Endodermal cell (in vitro differentiated cells): ENCODE measurements at regions not wholly inside any gene's neighbourhood (a gene's known extent, or its start where the extent isn't known, plus 50 kb on each side); places are given as distances from the start of the nearest gene placed in this dataset.

Experiments
- DNase-seq: peaks from one replicate; pipeline ENCODE4 v3.0.0-alpha.2; 2017
- H3K27ac ChIP-seq: 2 replicates; pipeline ENCODE4 v1.5.1; 2013; ENCODE audit warnings: mild to moderate bottlenecking, low read depth, low read length, moderate library complexity
- H3K27me3 ChIP-seq: 2 replicates; pipeline ENCODE4 v1.6.1; 2013; ENCODE audit warnings: mild to moderate bottlenecking, low read length, moderate library complexity; ENCODE audit not compliant: insufficient read depth, control insufficient read depth, poor library complexity, severe bottlenecking
- H3K36me3 ChIP-seq: 2 replicates; pipeline ENCODE4 v1.7.0; 2013; ENCODE audit warnings: mild to moderate bottlenecking, low read length, moderate library complexity; ENCODE audit not compliant: control insufficient read depth, insufficient read depth
- H3K4me1 ChIP-seq: one replicate; pipeline ENCODE4 v1.7.0; 2013; ENCODE audit warnings: low read length; ENCODE audit not compliant: control insufficient read depth, insufficient read depth
- H3K4me3 ChIP-seq: 2 replicates; pipeline ENCODE4 v1.5.1; 2013; ENCODE audit warnings: mild to moderate bottlenecking, low read length, moderate library complexity
- H3K9ac ChIP-seq: 2 replicates; pipeline ENCODE4 v1.6.1; 2013; ENCODE audit warnings: mild to moderate bottlenecking, low read length, moderate library complexity; ENCODE audit not compliant: poor library complexity, severe bottlenecking; ENCODE audit errors: extremely low read depth
- H3K9me3 ChIP-seq: 2 replicates; pipeline ENCODE4 v1.6.1; 2013; ENCODE audit warnings: mild to moderate bottlenecking, low read length, moderate library complexity; ENCODE audit not compliant: control insufficient read depth
- H3K27ac Mint-ChIP-seq: 2 replicates; pipeline ENCODE4 v1.8.0; 2020; ENCODE audit warnings: mixed read lengths
- H3K27me3 Mint-ChIP-seq: 2 replicates; pipeline ENCODE4 v1.8.0; 2021; ENCODE audit warnings: mild to moderate bottlenecking, mixed read lengths; ENCODE audit not compliant: insufficient read depth
- H3K36me3 Mint-ChIP-seq: 2 replicates; pipeline ENCODE4 v1.8.0; 2020; ENCODE audit warnings: low read depth, mixed read lengths
- H3K4me1 Mint-ChIP-seq: 2 replicates; pipeline ENCODE4 v1.8.0; 2020; ENCODE audit warnings: mixed read lengths
- H3K4me3 Mint-ChIP-seq: 2 replicates; pipeline ENCODE4 v1.8.0; 2020; ENCODE audit warnings: mild to moderate bottlenecking, moderate library complexity, mixed read lengths
- H3K9me3 Mint-ChIP-seq: 2 replicates; pipeline ENCODE4 v1.8.0; 2020; ENCODE audit warnings: mild to moderate bottlenecking, mixed read lengths
- WGBS, 2 experiments: methylation state at CpG; one replicate each; pipeline versions ENCODE4 v1.1.5 to v1.1.7; 2013; ENCODE audit warnings: missing lambda C conversion rate in 2 of 2, mixed read lengths in 1 of 2; ENCODE audit not compliant: insufficient coverage in 1 of 2, insufficient read length in 1 of 2; 5-methylcytosine and 5-hydroxymethylcytosine counted together
- TF ChIP-seq, protein P1 (sequence below): fragments of 200-600 bp; sonication (generic); conservative IDR thresholded peaks from 2 replicates; pipeline ENCODE4 v1.5.0; 2021; ENCODE audit warnings: antibody characterized with exemption, mild to moderate bottlenecking

DNA sequence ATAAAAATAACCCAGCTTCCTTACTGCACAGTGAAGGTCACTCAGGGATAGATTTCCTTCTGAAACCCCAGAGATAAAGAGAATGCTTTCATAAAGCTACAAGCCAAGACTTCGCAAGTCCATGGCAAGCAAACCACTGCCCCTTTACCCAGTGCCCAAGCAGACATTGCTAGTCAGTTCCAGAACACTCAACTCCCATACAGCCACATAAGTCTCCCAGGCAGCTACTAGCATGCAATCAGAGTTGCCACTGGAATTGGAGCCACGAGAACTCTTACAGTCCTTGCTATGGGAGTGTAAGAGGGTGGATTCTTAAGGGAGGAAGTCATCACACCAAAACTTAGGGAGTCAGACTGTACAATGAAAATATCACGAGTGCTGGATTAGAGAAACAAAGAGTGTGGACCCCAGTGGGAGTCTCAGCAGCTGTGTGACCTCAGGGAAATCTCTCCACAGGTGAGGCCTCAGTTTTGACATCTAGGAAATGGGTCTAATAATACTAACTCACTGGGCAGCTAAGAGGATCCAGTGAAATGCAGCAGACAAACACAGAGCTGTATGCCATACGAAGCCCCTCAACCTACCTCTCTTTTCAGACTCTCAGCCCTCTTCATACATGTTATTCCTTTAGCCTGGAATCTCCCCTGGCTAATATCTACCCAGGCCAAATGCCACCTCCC lies 526.6 kb downstream of the MN1 start:
- WGBS, 2 experiments = 89 to 96% methylated on average over 3 to 4 of the region's 4 CpGs
- Mint-ChIP-seq H3K9me3 (peaks cover 11% of the 10 kb centered on the region), H3K27me3 (peaks cover 58% of the 10 kb centered on the region), H3K4me1 (peaks cover 9% of the 10 kb centered on the region), H3K4me3 (no peak overlapping the region), H3K27ac (no peak overlapping the region), H3K36me3 (no peaks in the 10 kb centered on the region)
- H3K9me3 ChIP-seq = peaks cover 8% of the 10 kb centered on the region
- H3K27me3 ChIP-seq = no peaks in the 10 kb centered on the region
- peaks cover 3% of the 10 kb centered on the region for H3K4me1 ChIP-seq
- TF ChIP-seq, protein P1, sequence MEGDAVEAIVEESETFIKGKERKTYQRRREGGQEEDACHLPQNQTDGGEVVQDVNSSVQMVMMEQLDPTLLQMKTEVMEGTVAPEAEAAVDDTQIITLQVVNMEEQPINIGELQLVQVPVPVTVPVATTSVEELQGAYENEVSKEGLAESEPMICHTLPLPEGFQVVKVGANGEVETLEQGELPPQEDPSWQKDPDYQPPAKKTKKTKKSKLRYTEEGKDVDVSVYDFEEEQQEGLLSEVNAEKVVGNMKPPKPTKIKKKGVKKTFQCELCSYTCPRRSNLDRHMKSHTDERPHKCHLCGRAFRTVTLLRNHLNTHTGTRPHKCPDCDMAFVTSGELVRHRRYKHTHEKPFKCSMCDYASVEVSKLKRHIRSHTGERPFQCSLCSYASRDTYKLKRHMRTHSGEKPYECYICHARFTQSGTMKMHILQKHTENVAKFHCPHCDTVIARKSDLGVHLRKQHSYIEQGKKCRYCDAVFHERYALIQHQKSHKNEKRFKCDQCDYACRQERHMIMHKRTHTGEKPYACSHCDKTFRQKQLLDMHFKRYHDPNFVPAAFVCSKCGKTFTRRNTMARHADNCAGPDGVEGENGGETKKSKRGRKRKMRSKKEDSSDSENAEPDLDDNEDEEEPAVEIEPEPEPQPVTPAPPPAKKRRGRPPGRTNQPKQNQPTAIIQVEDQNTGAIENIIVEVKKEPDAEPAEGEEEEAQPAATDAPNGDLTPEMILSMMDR = no peak
- no peaks in the 10 kb centered on the region for H3K36me3 ChIP-seq
- no peak overlapping the region for H3K9ac ChIP-seq
- DNase-seq = no peak
- peak overlapping the region; percentile 75 for H3K27ac ChIP-seq
- H3K4me3 ChIP-seq = no peak overlapping the region

DNA sequence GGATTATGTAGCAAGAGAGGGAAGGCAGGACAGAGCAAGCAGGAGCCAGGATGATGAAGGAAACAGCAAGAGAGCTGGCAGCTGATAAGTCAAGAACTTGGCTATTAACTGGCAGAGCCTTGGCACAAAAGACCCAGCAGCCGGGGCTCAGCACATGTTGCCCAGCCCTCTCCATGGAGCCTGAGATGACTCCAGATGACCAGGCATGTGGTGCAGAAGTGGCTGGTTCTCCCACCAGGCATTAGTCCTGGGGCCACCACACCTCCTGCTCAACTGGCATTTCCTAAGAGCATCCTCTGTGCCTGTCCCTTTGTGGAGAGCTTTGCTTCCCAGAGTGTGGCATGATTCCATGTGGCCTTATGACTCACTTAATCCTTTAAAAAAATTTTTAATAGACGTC lies 522.6 kb downstream of the MN1 start:
- H3K27ac Mint-ChIP-seq = no peak overlapping the region
- 81 to 100% methylated on average over 1 to 2 of the region's 2 CpGs for WGBS, 2 experiments
- Histone ChIP-seq H3K9me3 (peaks cover 17% of the 10 kb centered on the region), H3K9ac (no peak overlapping the region), H3K4me3 (no peak overlapping the region), H3K27ac (no peak overlapping the region), H3K4me1 (no peaks in the 10 kb centered on the region), H3K27me3 (no peaks in the 10 kb centered on the region), H3K36me3 (no peaks in the 10 kb centered on the region)
- H3K27me3 Mint-ChIP-seq = peaks cover 40% of the 10 kb centered on the region
- no peak overlapping the region for H3K4me3 Mint-ChIP-seq
- peaks cover 5% of the 10 kb centered on the region for H3K4me1 Mint-ChIP-seq
- H3K9me3 Mint-ChIP-seq = peaks cover 17% of the 10 kb centered on the region
- TF ChIP-seq, protein P1 = no peak
- H3K36me3 Mint-ChIP-seq = no peaks in the 10 kb centered on the region
- no peak for DNase-seq

- H3K4me1 Mint-ChIP-seq = no peaks in the 10 kb centered on the region
- Histone ChIP-seq H3K4me3 (no peak overlapping the region), H3K4me1 (no peaks in the 10 kb centered on the region), H3K27me3 (no peaks in the 10 kb centered on the region), H3K27ac (no peak overlapping the region), H3K36me3 (no peaks in the 10 kb centered on the region), H3K9me3 (peaks cover 9% of the 10 kb centered on the region), H3K9ac (no peak overlapping the region)
- H3K9me3 Mint-ChIP-seq = peaks cover 6% of the 10 kb centered on the region
- no peak overlapping the region for H3K27ac Mint-ChIP-seq
- TF ChIP-seq, protein P1 = no peak
- 93 to 100% methylated on average over 2 to 5 of the region's 5 CpGs for WGBS, 2 experiments
- H3K4me3 Mint-ChIP-seq = no peak overlapping the region
- no peaks in the 10 kb centered on the region for H3K36me3 Mint-ChIP-seq
- DNase-seq = no peak
- peaks cover 13% of the 10 kb centered on the region for H3K27me3 Mint-ChIP-seq
Observed at GRCh38 chr22:27283240-27283639, 518.3 kb downstream of the MN1 start.
